OCI-LY1 (cell line): ENCODE measurements at regions not wholly inside any gene's neighbourhood (a gene's known extent, or its start where the extent isn't known, plus 50 kb on each side); places are given as distances from the start of the nearest gene placed in this dataset.

Experiments used
- H2AFZ ChIP-seq: fragments of 200-600 bp; sonication (generic), shearing (Covaris generic); 2 replicates; pipeline ENCODE4 v1.6.0; 2014; ENCODE audit warnings: antibody characterized with exemption, mild to moderate bottlenecking, low read length
- H3F3A ChIP-seq: fragments of 200-600 bp; sonication (generic), shearing (Covaris generic); 2 replicates; pipeline ENCODE4 v1.6.0; 2014; ENCODE audit warnings: mild to moderate bottlenecking, antibody characterized with exemption, low read length, moderate library complexity; ENCODE audit not compliant: insufficient read depth
- H3K27ac ChIP-seq: fragments of 200-600 bp; sonication (generic); 2 replicates; pipeline ENCODE4 v1.5.1; 2014; ENCODE audit warnings: low read length, mixed run types, mild to moderate bottlenecking, low read depth; ENCODE audit not compliant: poor library complexity, severe bottlenecking
- H3K27me3 ChIP-seq: fragments of 200-600 bp; sonication (generic); 2 replicates; pipeline ENCODE4 v1.6.0; 2014; ENCODE audit warnings: antibody characterized with exemption, mild to moderate bottlenecking, low read length, moderate library complexity; ENCODE audit not compliant: insufficient read depth
- H3K36me3 ChIP-seq: fragments of 200-600 bp; sonication (generic); 2 replicates; pipeline ENCODE4 v1.6.1; 2014; ENCODE audit warnings: mild to moderate bottlenecking, antibody characterized with exemption, low read length, moderate library complexity, mixed read lengths; ENCODE audit not compliant: insufficient read depth
- H3K4me1 ChIP-seq: fragments of 200-600 bp; sonication (generic); 2 replicates; pipeline ENCODE4 v1.5.1; 2014; ENCODE audit warnings: mild to moderate bottlenecking, low read length, moderate library complexity; ENCODE audit not compliant: insufficient read depth, severe bottlenecking
- H3K4me2 ChIP-seq: fragments of 200-600 bp; sonication (generic), shearing (Covaris generic); 2 replicates; pipeline ENCODE4 v1.6.1; 2014; ENCODE audit warnings: low read length
- H3K4me3 ChIP-seq: fragments of 200-600 bp; sonication (generic); 2 replicates; pipeline ENCODE4 v1.5.1; 2014; ENCODE audit warnings: low read length, low read depth, mild to moderate bottlenecking, mixed read lengths; ENCODE audit not compliant: poor library complexity, severe bottlenecking
- H3K79me2 ChIP-seq: fragments of 200-600 bp; shearing (Covaris generic); 2 replicates; pipeline ENCODE4 v1.6.1; 2016; ENCODE audit warnings: mixed run types, low read length, mixed read lengths; ENCODE audit not compliant: insufficient read depth
- H3K9ac ChIP-seq: fragments of 200-600 bp; sonication (generic), shearing (Covaris generic); 2 replicates; pipeline ENCODE4 v1.6.1; 2014; ENCODE audit warnings: mild to moderate bottlenecking, low read length, mixed read lengths
- H3K9me2 ChIP-seq: fragments of 200-600 bp; sonication (generic), shearing (Covaris generic); 2 replicates; pipeline ENCODE4 v1.6.1; 2014; ENCODE audit warnings: low read depth, mild to moderate bottlenecking, low read length, mixed read lengths
- H3K9me3 ChIP-seq: fragments of 200-600 bp; shearing (Covaris generic); 2 replicates; pipeline ENCODE4 v1.6.1; 2014; ENCODE audit warnings: low read length, mixed read lengths
- H4K20me1 ChIP-seq: fragments of 200-600 bp; sonication (generic), shearing (Covaris generic); 2 replicates; pipeline ENCODE4 v1.6.0; 2016; ENCODE audit warnings: mild to moderate bottlenecking, low read length; ENCODE audit not compliant: insufficient read depth
- EZH2 ChIP-seq: fragments of 200-600 bp; sonication (generic), shearing (Covaris generic); IDR thresholded peaks from 2 replicates; pipeline ENCODE4 v1.8.0; 2017; ENCODE audit warnings: borderline replicate concordance, mixed run types, mild to moderate bottlenecking, antibody characterized with exemption, low read length, moderate library complexity, mixed read lengths
- TF ChIP-seq, protein P1 (sequence below): fragments of 200-600 bp; sonication (generic), shearing (Covaris generic); IDR thresholded peaks from 2 replicates; pipeline ENCODE4 v1.5.1; 2017; ENCODE audit warnings: mild to moderate bottlenecking, antibody characterized with exemption, low read length, moderate library complexity, mixed read lengths

- no peak overlapping the region for H3K9ac ChIP-seq
- no peak overlapping the region for H3K4me3 ChIP-seq
- H3K9me3 ChIP-seq: no peaks in the 10 kb centered on the region
- H3K9me2 ChIP-seq: no peaks in the 10 kb centered on the region
- no peaks in the 10 kb centered on the region for H4K20me1 ChIP-seq
- H3K36me3 ChIP-seq: no peaks in the 10 kb centered on the region
- H3K27me3 ChIP-seq: no peaks in the 10 kb centered on the region
- H3K4me1 ChIP-seq: no peaks in the 10 kb centered on the region
- no peak overlapping the region for H3K4me2 ChIP-seq
- H3K79me2 ChIP-seq: no peaks in the 10 kb centered on the region
- no peaks in the 10 kb centered on the region for H3F3A ChIP-seq
- H3K27ac ChIP-seq: no peak overlapping the region
- no peak for TF ChIP-seq EZH2
- TF ChIP-seq, protein P1, sequence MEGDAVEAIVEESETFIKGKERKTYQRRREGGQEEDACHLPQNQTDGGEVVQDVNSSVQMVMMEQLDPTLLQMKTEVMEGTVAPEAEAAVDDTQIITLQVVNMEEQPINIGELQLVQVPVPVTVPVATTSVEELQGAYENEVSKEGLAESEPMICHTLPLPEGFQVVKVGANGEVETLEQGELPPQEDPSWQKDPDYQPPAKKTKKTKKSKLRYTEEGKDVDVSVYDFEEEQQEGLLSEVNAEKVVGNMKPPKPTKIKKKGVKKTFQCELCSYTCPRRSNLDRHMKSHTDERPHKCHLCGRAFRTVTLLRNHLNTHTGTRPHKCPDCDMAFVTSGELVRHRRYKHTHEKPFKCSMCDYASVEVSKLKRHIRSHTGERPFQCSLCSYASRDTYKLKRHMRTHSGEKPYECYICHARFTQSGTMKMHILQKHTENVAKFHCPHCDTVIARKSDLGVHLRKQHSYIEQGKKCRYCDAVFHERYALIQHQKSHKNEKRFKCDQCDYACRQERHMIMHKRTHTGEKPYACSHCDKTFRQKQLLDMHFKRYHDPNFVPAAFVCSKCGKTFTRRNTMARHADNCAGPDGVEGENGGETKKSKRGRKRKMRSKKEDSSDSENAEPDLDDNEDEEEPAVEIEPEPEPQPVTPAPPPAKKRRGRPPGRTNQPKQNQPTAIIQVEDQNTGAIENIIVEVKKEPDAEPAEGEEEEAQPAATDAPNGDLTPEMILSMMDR: no peak
- no peak overlapping the region for H2AFZ ChIP-seq
Observed at GRCh38 chr4:25564836-25565235, 90.8 kb upstream of the SLC34A2 start.

DNA sequence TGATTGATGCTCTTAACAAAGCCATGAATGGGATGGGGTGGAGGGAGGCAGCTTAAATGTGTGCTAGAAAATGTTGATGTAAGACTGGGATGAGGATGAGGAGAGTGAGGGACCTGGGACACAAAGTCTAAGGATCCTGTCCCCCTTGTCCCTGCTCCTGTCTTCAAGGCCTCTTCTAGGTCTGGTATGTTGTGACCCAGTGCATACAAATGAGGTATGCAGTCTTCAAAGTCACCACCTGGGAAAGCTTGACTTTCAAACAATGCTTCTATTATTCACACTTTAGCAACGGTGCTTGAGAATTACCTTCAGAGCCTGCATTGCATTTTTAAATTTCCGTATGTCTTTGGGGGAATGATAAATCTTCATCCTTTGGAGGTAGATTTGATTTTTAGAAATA, 88.4 kb upstream of the SLC34A2 start:
- H3K9me2 ChIP-seq: no peaks in the 10 kb centered on the region
- H3K79me2 ChIP-seq: no peaks in the 10 kb centered on the region
- H3K9ac ChIP-seq: no peak overlapping the region
- H4K20me1 ChIP-seq: no peaks in the 10 kb centered on the region
- no peak overlapping the region for H2AFZ ChIP-seq
- H3K36me3 ChIP-seq: no peaks in the 10 kb centered on the region
- H3K27ac ChIP-seq: no peak overlapping the region
- H3K4me2 ChIP-seq: no peak overlapping the region
- no peaks in the 10 kb centered on the region for H3K27me3 ChIP-seq
- no peaks in the 10 kb centered on the region for H3K9me3 ChIP-seq
- H3F3A ChIP-seq: no peaks in the 10 kb centered on the region
- no peak overlapping the region for H3K4me3 ChIP-seq
- no peak for TF ChIP-seq EZH2
- TF ChIP-seq, protein P1: no peak
- no peaks in the 10 kb centered on the region for H3K4me1 ChIP-seq

- Histone ChIP-seq H3K4me3 (no peak overlapping the region), H3K9ac (no peak overlapping the region), H2AFZ (no peak overlapping the region), H3K79me2 (no peaks in the 10 kb centered on the region), H3K36me3 (no peaks in the 10 kb centered on the region), H3K27me3 (no peaks in the 10 kb centered on the region), H3K9me3 (no peaks in the 10 kb centered on the region), H3K4me2 (no peak overlapping the region), H4K20me1 (no peaks in the 10 kb centered on the region), H3F3A (no peaks in the 10 kb centered on the region), H3K9me2 (no peaks in the 10 kb centered on the region), H3K27ac (no peak overlapping the region), H3K4me1 (no peaks in the 10 kb centered on the region)
- TF ChIP-seq, protein P1: no peak
- no peak for TF ChIP-seq EZH2
Observed at GRCh38 chr4:25569716-25570115, 85.9 kb upstream of the SLC34A2 start.
